Stimulated activated CD8-positive, alpha-beta memory T cell treated with anti-CD3 and anti-CD28 coated beads, Interleukin-4, amount 100 ng/mL, for 1 hour (primary cell): ENCODE measurements at regions not wholly inside any gene's neighbourhood (a gene's known extent, or its start where the extent isn't known, plus 50 kb on each side); places are given as distances from the start of the nearest gene placed in this dataset.
"Not testable (repeated sequence)": the region's sequence is repeated elsewhere in the genome, so short reads cannot be mapped to it uniquely, and the experiment has no call there.

Experiments used
- DNase-seq, 2 donors: peaks; one replicate each; pipeline ENCODE4 v3.0.0-alpha.2; 2020; ENCODE audit warnings: low read depth in 2 of 2, low spot score in 1 of 2

DNA sequence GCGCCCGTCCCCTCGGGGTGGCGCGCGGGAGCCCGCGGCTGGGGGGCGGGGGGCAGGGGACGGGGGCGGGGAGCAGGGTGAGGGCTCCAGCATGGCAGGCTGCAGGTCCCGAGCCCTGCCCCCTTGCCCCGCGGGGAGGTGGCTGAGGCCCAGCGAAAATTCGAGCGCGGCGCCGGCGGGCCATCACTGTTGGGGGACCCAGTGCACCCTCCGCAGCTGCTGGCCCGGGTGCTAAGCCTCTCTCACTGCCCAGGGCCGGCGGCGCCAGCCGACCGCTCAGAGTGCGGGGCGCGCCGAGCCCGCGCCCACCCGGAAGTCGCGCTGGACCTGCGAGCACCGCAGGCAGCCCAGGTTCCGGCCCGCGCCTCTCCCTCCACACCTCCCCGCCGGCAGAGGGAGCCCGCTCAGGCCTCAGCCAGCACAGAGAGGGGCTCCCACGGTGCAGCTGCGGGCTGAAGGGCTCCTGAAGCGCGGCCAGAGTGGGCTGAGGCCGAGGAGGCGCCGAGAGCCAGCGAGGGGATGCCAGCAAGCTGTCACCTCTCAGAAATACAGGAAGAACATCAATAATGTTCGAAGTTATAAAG is 290.8 kb upstream of the PRSS16 start:
- peak; percentile 40 to 64 for DNase-seq

DNA sequence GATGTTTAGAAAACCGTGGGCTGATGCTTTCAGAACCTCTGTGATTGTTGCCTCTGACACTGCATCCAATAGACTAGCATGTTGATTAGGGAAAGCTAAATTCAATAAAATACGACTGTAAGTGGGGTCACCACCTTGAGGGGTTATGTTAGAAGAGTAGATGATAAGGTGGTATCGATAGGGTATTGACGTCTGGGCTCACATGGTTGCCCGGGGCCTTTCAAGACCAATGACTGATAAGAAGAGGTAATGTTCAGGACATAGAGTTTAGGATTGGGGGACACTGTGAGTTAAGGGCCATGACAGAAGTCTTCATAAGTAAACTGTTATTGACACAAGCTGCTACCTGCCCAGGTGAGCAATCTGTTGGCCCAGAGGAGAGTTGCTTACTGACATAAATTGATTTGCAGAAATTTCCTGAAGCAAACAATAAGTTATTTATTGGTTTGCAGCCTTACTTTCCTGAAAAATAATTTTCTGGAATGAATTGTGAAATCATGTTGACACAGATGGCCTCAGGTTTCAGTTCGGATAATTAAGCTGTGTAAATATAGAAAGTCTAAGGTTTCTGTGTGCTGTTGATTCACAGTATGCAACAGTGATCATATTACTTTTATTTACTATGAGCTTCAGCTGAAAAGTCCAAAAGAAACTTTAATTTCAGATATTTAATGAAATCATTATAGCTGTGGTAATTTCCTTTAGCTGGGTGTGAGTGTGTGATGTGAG is 289.9 kb upstream of the PRSS16 start:
- DNase-seq = not testable (repeated sequence)

DNA sequence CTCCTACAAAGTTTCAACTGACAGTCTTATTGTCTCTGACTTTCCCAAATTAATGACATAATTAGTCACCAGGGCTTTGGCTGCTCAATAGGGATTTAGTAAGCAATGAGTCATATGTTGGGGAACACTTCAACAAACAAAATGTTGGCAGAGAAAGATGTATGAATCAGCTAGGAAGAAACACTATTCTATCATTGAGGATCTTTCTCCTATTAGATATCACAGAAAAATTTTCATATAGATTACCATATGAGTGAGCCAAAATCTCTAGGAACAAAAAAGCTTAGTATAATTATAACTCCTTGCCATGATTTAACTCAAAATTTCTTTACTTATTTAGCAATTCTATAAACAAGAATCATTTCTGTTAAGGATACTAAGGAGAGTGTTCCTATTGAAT is 286.3 kb upstream of the PRSS16 start:
- DNase-seq = not testable (repeated sequence)

DNA sequence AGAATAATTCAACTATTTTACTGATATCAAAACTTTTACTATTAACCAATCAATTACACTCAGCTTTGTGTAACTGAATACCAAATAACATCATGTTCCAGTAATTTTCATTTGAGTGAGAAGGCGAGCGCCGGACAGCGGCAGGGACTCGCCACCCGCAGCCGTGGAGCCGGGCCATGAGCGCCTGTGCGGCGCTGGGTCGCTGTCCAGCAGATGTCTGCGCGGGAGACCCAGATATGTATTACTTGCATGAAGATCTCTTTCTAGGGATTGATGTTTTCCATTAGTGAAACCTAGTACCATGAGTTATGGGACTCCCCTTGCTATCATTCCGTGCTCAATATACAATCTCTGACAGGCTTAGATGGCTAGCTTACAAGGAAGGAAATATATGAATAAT is 245.1 kb upstream of the PRSS16 start:
- DNase-seq = no peak

DNA sequence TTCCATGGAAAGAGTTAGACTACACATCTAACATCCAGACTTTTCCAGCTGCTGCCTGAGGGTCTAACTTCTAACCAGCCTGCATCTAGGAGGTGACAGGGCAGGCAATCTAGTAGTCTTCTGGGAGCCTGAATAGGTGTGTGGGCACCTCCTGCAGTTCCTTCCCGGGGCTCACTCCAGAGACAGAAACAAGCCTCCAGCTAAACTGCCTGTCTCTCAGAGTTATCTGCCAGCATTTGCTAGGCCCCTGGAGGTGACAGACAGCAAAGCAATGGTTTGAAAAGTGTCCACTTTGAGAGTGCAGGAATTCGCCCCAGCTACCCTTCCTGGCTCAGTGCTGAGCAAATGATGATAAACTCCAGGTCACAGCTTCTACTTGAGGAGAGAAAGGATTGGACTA is 240.5 kb upstream of the PRSS16 start:
- DNase-seq = no peak

DNA sequence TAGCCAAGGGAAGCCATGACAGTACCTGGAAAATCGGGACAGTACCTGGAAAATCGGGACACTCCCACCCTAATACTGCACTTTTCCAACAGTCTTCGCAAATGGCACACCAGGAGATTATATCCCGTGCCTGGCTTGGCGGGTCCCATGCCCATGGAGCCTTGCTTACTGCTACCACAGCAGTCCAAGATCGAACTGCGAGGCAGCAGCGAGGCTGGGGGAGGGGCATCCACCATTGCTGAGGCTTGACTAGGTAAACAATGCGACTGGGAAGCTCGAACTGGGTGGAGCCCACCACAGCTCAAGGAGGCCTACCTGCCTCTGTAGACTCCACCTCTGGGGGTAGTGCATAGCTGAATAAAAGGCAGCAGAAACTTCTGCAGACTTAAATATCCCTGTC is 238.9 kb upstream of the PRSS16 start:
- DNase-seq = not testable (repeated sequence)

DNA sequence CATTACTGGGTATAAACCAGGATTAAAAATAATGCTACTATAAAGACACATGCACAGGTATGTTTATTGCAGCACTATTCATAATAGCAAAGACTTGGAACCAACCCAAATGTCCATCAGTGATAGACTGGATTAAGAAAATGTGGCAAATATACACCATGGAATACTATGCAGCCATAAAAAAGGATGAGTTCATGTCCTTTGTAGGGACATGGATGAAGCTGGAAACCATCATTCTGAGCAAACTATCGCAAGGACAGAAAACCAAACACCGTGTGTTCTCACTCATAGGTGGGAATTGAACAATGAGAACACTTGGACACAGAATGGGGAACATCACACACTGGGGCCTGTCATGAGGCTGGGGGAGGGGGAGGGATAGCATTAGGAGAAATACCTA is 233.4 kb upstream of the PRSS16 start:
- DNase-seq = not testable (repeated sequence)

DNA sequence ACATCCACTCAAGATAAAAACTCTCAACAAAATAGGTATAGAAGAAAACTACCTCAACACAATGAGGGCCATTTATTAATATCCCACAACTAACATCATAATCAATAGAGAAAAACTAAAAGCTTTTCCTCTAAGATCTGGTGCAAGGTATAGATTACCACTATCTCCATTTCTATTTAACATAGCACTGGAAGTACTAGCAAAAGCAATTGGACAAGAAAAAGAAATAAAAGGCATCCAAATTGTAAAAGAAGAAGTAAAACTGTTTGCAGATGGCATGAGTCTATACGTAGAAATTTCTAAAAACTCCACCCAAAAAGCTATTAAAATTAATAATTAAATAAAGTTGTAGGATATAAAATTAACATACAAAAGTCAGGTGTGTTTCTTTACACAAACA is 230.8 kb upstream of the PRSS16 start:
- DNase-seq = no peak

DNA sequence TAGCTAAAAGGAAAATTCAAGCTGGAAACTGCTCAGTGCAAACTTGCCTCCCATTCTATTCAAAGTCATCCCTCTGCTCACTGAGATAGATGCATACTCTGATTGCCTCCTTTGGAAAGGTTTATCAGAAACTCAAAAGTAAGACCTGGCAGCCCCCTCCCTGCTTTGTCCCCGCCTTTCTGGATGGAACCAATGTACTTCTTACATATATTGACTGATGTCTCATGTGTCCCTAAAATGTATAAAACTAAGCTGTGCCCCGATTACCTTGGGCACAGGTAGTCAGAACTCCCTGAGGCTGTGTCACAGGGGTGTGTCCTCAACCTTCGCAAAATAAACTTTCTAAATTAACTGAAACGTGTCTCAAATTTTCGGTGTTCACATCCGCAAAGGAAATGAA is 229.1 kb upstream of the PRSS16 start:
- not testable (repeated sequence) for DNase-seq

DNA sequence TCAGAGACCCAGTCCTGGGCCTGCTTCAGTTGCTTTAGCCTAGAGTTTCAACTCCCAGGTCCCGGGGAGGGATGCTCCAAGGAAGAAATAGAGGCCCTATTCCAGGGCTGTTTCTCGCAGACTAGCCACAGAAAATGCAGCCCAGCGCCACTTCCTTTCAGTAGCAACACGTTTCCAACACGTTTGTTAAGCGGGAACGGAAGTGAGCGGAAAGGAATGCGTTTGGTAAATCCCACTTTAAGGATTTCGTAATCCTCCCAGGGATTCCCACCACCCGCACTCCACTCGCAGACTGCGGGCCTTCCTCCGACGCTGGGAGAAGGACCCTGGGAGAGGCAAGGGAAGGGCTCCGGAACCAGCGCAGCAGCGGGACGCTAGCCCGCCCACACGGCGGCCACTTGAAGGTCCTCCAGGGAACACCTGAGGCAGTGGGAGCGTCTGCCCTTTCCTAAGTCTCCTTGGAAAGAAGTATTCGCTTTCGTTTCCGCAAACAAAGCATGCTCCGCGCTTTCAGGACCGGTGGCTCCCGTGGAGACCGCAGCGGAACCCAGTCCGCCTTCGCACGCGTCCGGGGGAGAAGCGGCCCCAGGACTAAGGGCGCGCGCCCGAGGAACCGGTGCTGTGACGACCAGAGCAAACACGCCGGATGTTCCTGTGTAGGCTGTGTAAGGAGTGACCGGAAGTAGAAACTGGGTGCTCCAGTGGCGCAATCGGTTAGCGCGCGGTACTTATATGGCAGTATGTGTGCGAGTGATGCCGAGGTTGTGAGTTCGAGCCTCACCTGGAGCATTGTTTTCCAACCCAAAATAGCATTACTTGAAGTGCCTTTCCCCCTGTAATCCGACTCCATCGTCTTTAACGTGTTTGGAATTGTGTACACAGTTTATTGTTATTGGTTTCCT is 227.6 kb upstream of the PRSS16 start:
- peak in 1 of 2 donors; percentile 0 for DNase-seq

DNA sequence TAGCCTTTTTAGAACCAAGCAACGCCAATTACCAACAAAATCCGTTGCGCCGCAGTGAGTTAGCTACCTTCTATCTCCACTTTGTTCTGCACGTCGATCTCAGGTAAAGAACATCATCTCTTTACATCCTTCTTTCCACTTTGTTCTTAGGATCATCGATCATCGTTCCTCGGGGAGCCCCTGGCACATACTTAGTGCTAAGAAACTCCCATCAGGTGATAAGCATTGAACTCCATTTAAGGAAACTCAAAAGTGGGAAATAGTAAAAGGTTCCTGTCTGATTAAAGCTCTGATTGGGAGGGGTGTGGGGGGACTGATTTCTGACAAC is 227.0 kb upstream of the PRSS16 start:
- no peak for DNase-seq

DNA sequence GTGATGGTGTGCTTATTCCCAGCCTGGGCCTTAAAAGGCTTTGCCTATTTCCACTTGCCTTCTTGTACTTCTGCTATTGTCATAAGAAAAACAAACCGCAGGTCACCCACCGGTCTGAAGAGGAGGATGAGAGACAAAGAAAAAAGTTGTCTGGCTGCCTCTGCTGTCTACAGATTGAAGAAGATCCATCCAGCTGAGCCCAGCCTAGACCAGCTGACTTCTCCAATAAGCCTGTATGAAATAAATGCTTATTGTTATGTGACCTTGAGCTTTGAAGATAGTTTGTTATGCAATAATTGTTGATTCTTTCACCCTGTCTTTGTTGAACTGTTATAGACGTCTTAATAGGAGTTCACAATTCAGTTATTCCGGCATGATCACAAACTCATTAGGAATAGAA is 223.8 kb upstream of the PRSS16 start:
- no peak for DNase-seq

DNA sequence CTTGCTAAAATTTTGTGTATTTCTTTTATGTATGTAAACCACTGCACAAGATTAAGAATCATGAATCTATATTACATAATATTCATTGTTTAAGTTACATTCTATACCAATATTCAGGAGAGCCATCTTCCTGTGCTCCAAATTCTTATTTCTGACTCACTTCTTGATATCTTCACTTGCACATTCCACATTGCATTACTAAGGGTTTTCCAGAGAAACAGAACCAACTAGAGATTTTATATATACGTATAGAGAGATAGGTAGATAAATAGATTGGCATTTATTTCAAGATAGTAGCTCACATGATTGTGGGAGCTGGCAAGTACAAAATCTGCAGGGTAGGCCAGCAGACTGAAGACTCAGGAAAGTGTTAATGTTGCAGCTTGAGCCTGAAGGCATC is 222.2 kb upstream of the PRSS16 start:
- no peak for DNase-seq

DNA sequence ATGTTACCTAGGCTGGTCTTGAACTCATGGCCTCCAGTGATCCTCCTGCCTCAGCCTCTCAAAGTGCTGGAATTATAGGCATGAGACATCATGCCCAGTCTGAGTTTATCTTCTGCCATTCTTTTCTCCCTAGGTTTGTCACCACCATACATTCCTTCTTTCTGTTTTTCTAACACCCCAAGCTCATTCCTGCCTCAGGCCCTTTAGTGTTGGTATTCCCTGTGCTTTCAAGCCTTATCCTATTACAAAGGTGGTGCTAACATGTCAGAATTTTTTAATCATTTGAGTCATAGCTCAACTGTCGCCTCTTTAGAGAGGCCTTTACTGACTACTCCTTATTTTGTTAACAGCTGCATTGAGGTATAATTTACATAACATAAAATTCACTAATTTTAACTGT is 221.1 kb upstream of the PRSS16 start:
- no peak for DNase-seq

DNA sequence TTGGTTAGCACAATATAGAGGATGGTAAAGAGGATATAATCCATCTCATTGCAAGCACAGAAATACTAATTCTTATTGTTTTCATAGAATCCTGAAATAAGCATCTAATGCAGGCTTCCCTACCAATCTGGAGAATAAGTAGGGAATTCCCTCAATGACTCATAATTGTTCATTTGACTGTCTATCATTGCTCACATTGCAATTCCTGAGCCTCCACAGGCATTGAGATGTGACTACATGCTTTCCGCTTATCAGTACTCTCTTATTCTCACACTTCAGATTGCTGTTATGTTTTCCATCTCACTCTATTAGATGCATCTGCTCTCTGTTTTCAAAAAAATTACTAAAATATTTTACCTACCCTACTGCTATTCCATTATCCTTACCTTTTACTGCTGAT is 216.2 kb upstream of the PRSS16 start:
- no peak for DNase-seq

DNA sequence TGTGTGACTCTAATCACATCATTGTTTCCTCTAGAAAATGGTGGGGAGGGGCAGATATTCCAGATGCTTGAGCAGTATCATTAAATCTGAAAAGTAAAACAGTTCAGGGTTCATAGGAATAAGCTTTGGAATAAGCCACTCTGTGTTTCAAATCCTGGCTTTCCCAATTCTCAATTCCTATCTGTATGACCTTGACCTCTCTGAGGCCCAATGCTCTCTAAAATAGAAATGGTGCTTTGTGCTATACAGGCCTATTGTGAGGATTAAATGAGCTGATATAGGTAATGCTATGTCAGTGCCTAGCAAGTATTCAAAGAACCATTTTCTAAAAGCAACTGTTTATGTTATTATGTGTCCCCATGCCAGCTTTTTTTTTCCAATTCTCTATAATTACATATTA is 209.0 kb upstream of the PRSS16 start:
- DNase-seq = no peak

DNA sequence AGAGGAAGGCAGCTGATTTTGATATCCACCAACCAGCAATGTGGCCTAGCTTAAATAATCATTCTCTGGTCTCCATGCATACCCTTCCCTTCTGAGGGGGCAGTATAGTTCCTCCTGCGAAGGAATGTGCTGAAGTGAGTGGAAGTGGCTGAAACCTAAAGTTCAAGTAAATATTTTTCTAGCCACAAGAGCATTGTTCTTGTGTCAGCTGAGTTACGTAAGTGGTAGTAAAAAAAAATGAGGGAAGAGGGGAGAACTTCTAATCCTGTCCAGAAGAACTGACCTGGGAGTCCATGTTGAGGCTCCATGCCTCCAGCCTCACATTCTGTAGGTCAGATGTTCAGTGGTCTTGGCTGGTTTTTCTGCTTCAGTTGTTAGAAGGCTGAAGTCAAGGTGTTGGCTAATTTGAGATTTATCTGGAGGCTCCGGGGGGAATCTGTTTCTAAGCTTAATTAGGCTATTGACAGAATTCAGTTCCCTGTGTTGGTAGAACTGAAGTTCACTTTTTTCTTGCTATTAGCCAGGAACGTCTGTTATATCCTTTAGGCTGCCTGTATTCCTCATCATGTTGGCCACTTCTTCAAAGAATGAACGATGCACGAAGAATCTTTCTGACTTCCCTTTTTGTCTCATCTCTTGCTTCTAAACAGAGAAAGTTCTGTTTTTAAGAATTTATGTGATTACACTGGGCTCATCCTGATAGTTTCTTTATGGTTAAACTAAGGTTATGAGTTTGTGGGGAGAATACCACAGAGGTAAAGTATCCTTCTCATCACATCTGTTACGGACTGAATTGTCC is 207.1 kb upstream of the PRSS16 start:
- no peak for DNase-seq

DNA sequence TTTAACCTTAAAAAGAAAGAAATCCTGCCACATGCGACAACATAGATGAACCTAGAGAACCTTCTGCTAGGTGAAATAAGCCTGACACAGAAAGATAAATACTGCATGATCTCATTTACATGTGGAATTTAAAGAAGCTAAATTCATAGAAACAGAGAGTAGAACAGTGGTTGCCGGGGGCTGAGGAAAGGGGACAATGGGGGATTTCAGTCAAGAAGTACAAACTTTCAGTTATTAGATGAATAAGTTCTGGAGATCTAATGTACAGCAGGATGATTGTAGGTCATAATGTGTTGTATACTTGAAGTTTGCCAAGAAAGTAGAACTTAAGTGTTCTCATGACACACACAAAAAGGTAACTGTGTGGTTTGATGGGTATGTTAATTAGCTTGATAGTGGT is 204.3 kb upstream of the PRSS16 start:
- DNase-seq = no peak

DNA sequence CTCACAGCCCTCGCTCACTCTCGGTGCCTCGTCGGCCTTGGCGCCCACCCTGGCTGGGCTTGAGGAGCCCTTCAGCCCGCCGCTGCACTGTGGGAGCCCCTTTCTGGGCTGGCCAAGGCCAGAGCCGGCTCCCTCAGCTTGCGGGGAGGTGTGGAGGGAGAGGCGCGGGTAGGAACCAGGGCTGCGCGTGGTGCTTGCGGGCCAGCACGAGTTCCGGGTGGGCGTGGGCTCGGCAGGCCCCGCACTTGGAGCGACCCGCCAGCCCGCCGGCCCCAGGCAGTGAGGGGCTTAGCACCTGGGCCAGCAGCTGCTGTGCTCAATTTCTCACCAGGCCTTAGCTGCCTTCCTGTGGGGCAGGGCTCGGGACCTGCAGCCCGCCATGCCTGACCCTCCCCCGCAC is 202.4 kb upstream of the PRSS16 start:
- not testable (repeated sequence) for DNase-seq

DNA sequence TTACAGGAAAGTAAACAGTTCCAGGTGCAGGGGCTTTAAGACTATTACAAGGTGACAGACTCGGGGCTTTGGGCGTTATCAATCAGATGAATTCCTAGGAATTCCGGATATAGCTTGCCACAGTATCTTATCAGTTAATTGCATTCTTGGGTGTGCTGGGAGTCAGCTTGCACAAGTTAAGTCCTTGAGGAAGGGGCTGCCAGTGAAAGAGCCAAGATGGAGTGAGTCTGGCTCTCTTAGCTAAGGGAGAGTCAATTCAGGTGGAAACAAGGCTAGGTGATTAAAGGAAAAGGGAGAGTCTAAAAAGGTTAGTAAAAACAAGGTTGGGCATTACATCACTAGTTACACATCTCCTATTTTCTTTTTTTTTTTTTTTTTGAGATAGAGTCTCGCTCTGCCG is 199.8 kb upstream of the PRSS16 start:
- not testable (repeated sequence) for DNase-seq
